ENCODE measurements at regions not wholly inside any gene's neighbourhood (a gene's known extent, or its start where the extent isn't known, plus 50 kb on each side); places are given as distances from the start of the nearest gene placed in this dataset.
"Not testable (repeated sequence)": the region's sequence is repeated elsewhere in the genome, so short reads cannot be mapped to it uniquely, and the experiment has no call there.

DNA sequence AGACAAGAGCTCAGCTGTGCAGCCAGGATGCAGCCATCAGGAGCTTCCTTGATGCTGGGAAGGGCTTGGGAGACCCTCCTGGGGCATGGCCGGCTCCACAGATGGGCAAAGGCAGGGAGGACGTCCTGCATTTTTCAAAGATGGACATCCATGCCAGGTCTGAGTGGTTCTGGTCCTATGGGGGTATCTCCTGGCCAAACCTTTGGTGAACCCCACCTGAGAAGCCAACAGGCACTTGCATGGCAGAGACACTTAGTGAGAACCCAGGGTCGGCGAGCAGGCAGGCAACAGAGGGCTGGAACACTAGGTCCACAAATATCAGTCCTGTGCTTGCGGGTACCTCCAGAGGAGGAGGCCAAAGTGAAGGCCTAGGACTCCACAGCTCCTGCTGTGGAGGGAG, 70.0 kb downstream of the KCTD15 start:
- TF ChIP-seq POLR2A (IDR thresholded peaks at IDR 0.05), result no peak
- TF ChIP-seq EP300 (IDR thresholded peaks at IDR 0.05), result no peak
- TF ChIP-seq CTCF (IDR thresholded peaks at IDR 0.05), result no peak
- no peak for TF ChIP-seq POLR2AphosphoS5 (IDR thresholded peaks at IDR 0.05)
- Histone ChIP-seq H3K27me3 (peaks cover 0 to 4% (median 0%) of the 10 kb centered on the region in 3 donors), H3K4me1 (peaks cover 5 to 25% (median 13%) of the 10 kb centered on the region in 4 donors), H3K9me3 (no peaks in the 10 kb centered on the region), H3K4me3 (no peak overlapping the region), H3K36me3 (no peaks in the 10 kb centered on the region), H3K27ac (no peak overlapping the region)
- WGBS, 5 donors, result 73 to 95% (median 78%) methylated on average over 5 of the region's 5 CpGs
- intact Hi-C loops (cut with DNase I; ENCODE audit: low total_unique reads), result no loop called here
- no peak for DNase-seq

GRCh38 chr19:33868076-33868735, 71.5 kb downstream of the KCTD15 start:
- peak overlapping the region in 3 of 5 donors; percentile 18 to 28 (median 23) for H3K27ac ChIP-seq
- 45 to 62% (median 54%) methylated on average over 17 of the region's 17 CpGs for WGBS, 5 donors
- intact Hi-C loops (cut with DNase I; ENCODE audit: low total_unique reads), result no loop called here
- H3K4me3 ChIP-seq, result peak overlapping the region; percentile 15 to 26 (median 24)
- no peaks in the 10 kb centered on the region for H3K9me3 ChIP-seq
- H3K27me3 ChIP-seq, result peaks cover 0 to 4% (median 0%) of the 10 kb centered on the region in 3 donors
- no peaks in the 10 kb centered on the region for H3K36me3 ChIP-seq
- H3K4me1 ChIP-seq, result peaks cover 5 to 25% (median 13%) of the 10 kb centered on the region in 4 donors
- no peak for TF ChIP-seq POLR2AphosphoS5 (IDR thresholded peaks at IDR 0.05)
- TF ChIP-seq CTCF (IDR thresholded peaks at IDR 0.05), result no peak
- no peak for TF ChIP-seq POLR2A (IDR thresholded peaks at IDR 0.05)
- TF ChIP-seq EP300 (IDR thresholded peaks at IDR 0.05), result no peak
- peak in 1 of 2 donors; percentile 17 for DNase-seq

- 17 to 31% (median 21%) methylated on average over 16 to 21 of the region's 21 CpGs for WGBS, 5 donors
- peaks cover 5 to 25% (median 13%) of the 10 kb centered on the region in 4 donors for H3K4me1 ChIP-seq
- H3K36me3 ChIP-seq, result no peaks in the 10 kb centered on the region
- H3K4me3 ChIP-seq, result peak overlapping the region; percentile 15 to 26 (median 24)
- peak; percentile 35 to 78 for DNase-seq
- no peak for TF ChIP-seq POLR2A (IDR thresholded peaks at IDR 0.05)
- no peak for TF ChIP-seq CTCF (IDR thresholded peaks at IDR 0.05)
- TF ChIP-seq POLR2AphosphoS5 (IDR thresholded peaks at IDR 0.05), result peak in 2 of 3 donors; percentile 20 to 35
- no peak for TF ChIP-seq EP300 (IDR thresholded peaks at IDR 0.05)
- peaks cover 0 to 4% (median 0%) of the 10 kb centered on the region in 3 donors for H3K27me3 ChIP-seq
- intact Hi-C loops (cut with DNase I; ENCODE audit: low total_unique reads), result no loop called here
- H3K9me3 ChIP-seq, result no peaks in the 10 kb centered on the region
- peak overlapping the region in 3 of 5 donors; percentile 18 to 28 (median 23) for H3K27ac ChIP-seq
Measured at GRCh38 chr19:33868788-33869412, 72.2 kb downstream of the KCTD15 start.

GRCh38 chr19:33870298-33870932, 73.7 kb downstream of the KCTD15 start:
- peak in 1 of 2 donors; percentile 11 for DNase-seq
- H3K9me3 ChIP-seq; H3K27me3 ChIP-seq; H3K4me3 ChIP-seq; intact Hi-C loops (cut with DNase I; ENCODE audit: low total_unique reads); H3K27ac ChIP-seq; H3K36me3 ChIP-seq: not testable (repeated sequence)
- peaks cover 5 to 25% (median 13%) of the 10 kb centered on the region in 4 donors for H3K4me1 ChIP-seq
- 68 to 100% (median 86%) methylated on average over 1 of the region's 1 CpG for WGBS, 5 donors

Measured in stomach (tissue), 8 donors.